IPS-20b (cell line): ENCODE measurements at regions not wholly inside any gene's neighbourhood (a gene's known extent, or its start where the extent isn't known, plus 50 kb on each side); places are given as distances from the start of the nearest gene placed in this dataset.

Experiments
- H3K27ac ChIP-seq: one replicate; pipeline ENCODE4 v1.5.1; 2013; ENCODE audit warnings: low read length
- H3K27me3 ChIP-seq: 2 replicates; pipeline ENCODE4 v1.6.1; 2013; ENCODE audit warnings: mild to moderate bottlenecking, low read length, inconsistent platforms; ENCODE audit not compliant: insufficient read depth
- H3K36me3 ChIP-seq: 2 replicates; pipeline ENCODE4 v1.6.1; 2013; ENCODE audit warnings: low read depth, mild to moderate bottlenecking, inconsistent platforms, low read length, moderate library complexity; ENCODE audit not compliant: insufficient read depth
- H3K4me1 ChIP-seq: 2 replicates; pipeline ENCODE4 v1.6.1; 2013; ENCODE audit warnings: mild to moderate bottlenecking, control low read depth, inconsistent platforms, low read length, moderate library complexity; ENCODE audit not compliant: insufficient read depth
- H3K4me3 ChIP-seq: 2 replicates; pipeline ENCODE4 v1.5.1; 2013; ENCODE audit warnings: mild to moderate bottlenecking, low read length, inconsistent platforms
- H3K9ac ChIP-seq: 2 replicates; pipeline ENCODE4 v1.6.1; 2013; ENCODE audit warnings: low read depth, mild to moderate bottlenecking, inconsistent platforms, low read length, moderate library complexity
- H3K9me3 ChIP-seq: 2 replicates; pipeline ENCODE4 v1.6.1; 2013; ENCODE audit warnings: mild to moderate bottlenecking, low read depth, low read length, inconsistent platforms; ENCODE audit not compliant: insufficient read depth

DNA sequence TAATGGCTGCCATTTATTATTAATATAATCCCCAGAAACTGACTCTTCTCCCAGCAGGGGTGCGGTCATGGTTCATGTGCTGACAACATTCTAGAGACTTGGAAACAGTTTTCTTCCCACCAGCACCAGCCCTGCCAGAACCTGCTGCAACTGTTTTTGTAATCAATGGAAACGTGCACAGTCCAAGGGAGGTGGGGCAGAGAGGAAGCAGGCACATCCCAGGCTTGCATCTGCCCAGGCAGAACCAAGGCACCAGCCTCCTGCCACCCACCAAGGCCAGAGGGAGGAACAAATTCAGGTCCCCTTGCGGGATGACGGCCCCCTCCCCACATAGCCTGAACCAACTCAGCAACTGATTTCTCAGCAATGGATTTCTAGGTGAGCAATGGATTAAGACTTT lies 119.0 kb downstream of the OAT start:
- H3K9me3 ChIP-seq, result peaks cover 14% of the 10 kb centered on the region
- H3K4me1 ChIP-seq, result no peaks in the 10 kb centered on the region
- H3K9ac ChIP-seq, result no peak overlapping the region
- no peak overlapping the region for H3K27ac ChIP-seq
- no peak overlapping the region for H3K4me3 ChIP-seq
- H3K36me3 ChIP-seq, result no peaks in the 10 kb centered on the region
- no peaks in the 10 kb centered on the region for H3K27me3 ChIP-seq

DNA sequence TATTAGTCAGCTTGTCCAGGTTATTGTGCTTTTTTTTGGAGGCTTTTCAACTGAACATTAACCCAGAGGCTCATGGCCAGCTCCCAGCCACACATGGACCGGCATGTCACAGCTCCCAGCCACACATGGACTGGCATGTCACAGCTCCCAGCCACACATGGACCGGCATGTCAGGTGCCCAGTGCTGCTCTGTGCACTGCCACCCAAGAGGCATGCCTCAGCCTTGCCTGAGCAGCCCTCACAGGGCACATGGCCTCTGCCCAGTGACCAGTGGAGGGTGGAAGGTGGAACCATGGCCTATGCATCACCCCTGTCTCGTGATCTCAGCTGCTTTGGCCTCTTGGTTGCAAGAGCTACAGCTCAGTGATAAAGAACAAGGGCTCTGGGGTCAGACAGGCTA lies 119.8 kb downstream of the OAT start:
- no peaks in the 10 kb centered on the region for H3K27me3 ChIP-seq
- H3K9me3 ChIP-seq, result peaks cover 14% of the 10 kb centered on the region
- H3K4me3 ChIP-seq, result no peak overlapping the region
- no peak overlapping the region for H3K27ac ChIP-seq
- no peaks in the 10 kb centered on the region for H3K4me1 ChIP-seq
- no peak overlapping the region for H3K9ac ChIP-seq
- no peaks in the 10 kb centered on the region for H3K36me3 ChIP-seq

DNA sequence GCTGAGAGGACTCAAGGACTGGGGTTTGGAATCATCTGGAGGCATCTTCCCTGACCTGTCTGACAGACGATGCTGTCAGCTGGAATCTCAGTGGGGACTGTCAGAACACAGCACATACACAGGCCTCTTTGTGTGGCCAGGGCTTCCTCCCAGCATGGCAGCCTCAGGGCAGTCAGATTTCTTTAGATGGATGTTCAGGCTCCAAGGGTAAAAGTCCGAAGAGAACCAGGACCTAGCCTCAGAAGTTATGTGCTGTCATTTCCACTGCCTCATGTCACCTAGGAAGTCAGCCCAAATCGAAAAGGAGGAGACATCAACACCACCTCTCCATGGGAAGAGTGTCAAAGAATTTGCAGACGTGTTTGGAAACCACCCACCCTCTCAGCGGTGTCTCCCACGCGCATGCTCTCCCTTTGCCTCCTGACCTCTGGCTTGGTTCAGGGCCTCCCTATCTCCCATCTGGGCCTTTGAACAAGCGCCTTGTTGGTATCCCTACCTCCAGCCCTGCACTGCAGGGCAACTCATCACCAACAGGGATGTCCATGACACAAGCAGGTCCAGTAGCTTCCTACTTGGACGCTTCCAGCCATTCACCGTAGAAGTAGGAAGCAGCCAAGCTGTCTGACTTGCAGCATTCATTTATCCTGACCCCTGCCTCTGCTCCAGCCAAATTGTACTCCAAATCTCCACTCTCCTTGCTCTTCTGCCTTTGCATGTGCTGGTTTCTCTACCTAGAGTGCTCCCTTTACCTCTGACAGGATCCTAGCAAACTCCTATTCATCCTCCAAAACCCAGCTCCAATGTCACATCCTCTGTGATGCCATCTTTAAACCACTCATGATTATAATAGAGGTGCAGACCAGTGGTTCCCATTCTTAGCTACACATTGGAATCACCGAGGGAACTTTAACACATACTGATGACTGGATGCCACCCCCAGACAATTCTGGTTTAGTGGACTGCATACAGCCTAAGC lies 121.6 kb downstream of the OAT start:
- Histone ChIP-seq H3K4me1 (no peaks in the 10 kb centered on the region), H3K9me3 (peaks cover 14% of the 10 kb centered on the region), H3K9ac (no peak overlapping the region), H3K36me3 (no peaks in the 10 kb centered on the region), H3K27me3 (no peaks in the 10 kb centered on the region), H3K4me3 (no peak overlapping the region), H3K27ac (no peak overlapping the region)

DNA sequence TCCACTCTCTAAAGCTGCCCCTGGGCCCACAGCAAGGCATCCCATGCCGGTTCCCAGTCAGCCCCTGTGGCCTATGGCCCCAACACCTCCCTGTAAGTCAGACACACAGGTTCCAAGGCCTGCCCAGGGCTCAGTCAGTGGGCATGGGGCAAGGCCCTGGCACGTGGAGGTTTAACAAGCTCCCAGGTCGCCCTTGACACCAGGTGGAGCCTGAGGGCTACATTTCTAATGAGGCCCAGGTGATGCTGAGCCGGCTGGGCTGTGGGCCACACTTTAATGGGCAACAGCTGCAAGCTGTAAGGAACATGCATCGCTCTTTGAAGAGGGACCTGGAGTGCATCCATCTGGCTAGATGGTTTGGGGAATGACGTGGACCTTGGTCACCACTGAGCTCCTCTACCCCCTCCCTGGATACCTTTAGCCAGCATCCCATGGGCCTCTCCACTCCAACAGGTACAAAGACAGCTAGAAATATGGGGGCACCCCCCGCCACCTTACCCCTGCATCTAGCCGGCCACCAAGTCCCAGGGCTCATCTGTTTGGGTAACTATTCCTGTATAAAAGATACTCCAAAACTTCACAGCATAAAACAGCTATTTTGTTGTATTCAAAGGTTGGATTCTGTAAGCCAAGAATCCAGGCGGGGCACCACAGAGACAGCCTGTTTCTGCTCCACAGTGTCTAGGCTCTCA lies 122.5 kb downstream of the OAT start:
- Histone ChIP-seq H3K36me3 (no peaks in the 10 kb centered on the region), H3K9ac (no peak overlapping the region), H3K4me1 (no peaks in the 10 kb centered on the region), H3K4me3 (no peak overlapping the region), H3K27me3 (no peaks in the 10 kb centered on the region), H3K9me3 (peaks cover 13% of the 10 kb centered on the region), H3K27ac (no peak overlapping the region)

DNA sequence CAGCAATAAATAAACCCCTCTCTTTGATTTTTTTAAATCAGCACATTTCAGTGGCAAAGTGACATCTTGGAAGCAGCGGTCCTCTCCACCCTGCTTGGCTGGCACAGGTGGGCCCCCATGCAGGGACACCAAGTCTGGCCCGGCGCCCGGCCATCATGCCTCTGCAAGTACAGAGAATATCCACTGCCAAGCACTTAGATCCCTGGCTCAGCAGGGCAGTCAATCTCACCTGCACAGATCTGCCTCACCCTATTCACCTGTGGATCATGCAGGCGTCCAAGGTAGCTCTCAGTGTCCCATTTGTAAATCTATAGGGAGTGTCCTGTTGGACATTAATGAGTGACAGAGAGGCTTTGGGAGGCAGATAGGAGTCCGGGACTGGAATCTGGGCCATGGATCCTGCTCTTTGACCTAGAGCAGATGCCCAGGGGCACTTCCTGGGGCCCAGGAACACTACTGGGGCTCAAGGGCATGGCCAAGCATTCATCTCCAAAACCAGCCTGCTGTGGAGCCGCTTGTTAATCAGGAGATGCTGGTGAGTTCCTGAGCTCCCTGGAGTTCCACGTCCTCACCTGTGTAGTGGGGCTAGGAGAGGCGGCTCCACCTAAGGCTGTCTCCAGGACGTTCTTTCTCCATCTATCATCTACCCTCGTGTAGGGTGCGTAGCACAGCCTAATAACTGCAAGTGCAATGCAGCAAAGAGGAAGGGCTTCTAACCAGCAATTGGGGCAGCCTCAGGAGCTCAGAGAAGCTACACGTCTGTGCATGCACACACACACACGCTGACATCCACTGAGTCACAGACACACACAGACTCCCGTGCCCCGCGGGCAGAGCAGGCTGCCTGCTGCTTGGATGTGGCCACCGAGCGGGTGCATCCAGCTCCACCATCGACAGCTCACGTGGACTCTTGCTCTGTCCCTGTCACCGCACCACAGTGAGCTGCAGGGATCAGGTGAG lies 123.6 kb downstream of the OAT start:
- no peak overlapping the region for H3K4me3 ChIP-seq
- H3K9me3 ChIP-seq, result peaks cover 2% of the 10 kb centered on the region
- H3K27me3 ChIP-seq, result no peaks in the 10 kb centered on the region
- no peaks in the 10 kb centered on the region for H3K36me3 ChIP-seq
- no peak overlapping the region for H3K9ac ChIP-seq
- no peaks in the 10 kb centered on the region for H3K4me1 ChIP-seq
- H3K27ac ChIP-seq, result no peak overlapping the region

DNA sequence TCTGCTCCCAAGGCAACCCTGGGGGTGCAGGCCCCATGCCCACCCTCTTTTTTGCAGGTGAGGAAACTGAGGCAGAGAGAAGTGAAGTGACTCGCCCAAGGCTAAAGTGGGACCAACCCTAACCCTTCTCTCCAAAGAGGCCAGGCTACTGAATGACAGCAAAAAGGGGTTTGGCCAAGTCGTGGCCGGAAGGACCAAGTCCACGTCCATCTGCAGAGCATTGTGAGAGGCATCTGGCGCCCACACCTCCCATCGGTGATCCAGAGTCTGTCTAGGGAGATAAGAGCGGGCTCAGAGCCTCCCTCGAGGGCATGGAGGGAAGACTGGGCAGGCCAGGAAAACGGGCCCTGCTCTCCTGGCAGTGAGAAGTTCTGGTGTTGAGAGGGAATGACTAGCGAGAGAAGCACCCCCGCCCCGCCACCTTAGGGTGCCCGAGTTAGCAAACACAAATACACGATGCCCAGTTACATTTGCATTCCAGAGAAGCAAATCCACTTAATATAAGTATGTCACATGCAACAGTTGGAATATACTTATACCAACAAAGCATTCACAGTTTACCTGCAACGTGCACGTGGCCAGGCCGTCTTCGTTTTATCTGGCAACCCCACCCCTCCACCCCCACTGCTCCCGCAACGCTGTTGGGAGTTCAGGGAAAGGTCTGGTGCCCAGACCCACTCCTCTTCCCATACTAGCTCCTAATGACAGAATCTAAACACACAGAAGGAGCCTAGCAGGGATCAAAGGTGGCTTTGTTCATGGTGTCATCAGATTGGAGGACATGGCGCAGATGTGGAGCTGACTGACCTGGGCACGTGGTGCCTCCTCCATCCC lies 124.9 kb downstream of the OAT start:
- Histone ChIP-seq H3K4me1 (no peaks in the 10 kb centered on the region), H3K4me3 (no peak overlapping the region), H3K27me3 (no peaks in the 10 kb centered on the region), H3K9me3 (no peaks in the 10 kb centered on the region), H3K9ac (no peak overlapping the region), H3K27ac (no peak overlapping the region), H3K36me3 (no peaks in the 10 kb centered on the region)

DNA sequence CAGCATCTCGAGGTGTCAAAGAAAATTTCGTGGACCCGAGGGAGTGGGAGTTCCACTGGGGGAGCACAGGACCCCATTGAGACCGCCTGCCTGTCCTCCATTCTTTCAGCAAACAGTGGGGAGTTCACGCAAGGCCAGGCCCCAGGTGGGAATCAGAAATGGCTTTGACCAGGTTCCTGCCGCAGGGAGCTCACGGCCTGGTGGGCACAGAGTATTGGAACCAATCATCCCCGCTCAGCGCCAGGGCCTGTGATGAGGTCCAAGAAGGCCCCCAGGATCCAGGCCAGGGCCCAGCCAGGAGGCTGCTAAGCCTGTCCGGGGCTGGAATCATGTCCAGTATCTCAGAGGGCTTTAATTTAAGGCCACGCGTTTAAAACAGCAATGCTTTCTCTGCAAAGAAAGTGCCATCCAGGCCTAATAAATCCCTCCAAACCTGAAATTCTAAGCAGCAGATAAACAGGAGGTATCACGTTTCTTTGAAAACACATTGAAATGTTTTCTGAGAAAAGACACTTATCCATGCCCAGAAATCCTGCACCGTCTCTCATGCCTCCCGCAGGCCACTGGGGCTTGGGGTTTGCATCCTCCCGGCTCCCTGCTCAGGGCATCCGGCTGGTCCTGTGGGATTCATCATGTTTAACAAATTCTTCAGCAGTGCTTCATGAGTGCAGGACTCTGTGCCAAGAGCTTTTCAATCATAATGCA lies 125.7 kb downstream of the OAT start:
- Histone ChIP-seq H3K27me3 (no peaks in the 10 kb centered on the region), H3K9ac (no peak overlapping the region), H3K4me1 (no peaks in the 10 kb centered on the region), H3K27ac (no peak overlapping the region), H3K36me3 (no peaks in the 10 kb centered on the region), H3K9me3 (no peaks in the 10 kb centered on the region), H3K4me3 (no peak overlapping the region)

DNA sequence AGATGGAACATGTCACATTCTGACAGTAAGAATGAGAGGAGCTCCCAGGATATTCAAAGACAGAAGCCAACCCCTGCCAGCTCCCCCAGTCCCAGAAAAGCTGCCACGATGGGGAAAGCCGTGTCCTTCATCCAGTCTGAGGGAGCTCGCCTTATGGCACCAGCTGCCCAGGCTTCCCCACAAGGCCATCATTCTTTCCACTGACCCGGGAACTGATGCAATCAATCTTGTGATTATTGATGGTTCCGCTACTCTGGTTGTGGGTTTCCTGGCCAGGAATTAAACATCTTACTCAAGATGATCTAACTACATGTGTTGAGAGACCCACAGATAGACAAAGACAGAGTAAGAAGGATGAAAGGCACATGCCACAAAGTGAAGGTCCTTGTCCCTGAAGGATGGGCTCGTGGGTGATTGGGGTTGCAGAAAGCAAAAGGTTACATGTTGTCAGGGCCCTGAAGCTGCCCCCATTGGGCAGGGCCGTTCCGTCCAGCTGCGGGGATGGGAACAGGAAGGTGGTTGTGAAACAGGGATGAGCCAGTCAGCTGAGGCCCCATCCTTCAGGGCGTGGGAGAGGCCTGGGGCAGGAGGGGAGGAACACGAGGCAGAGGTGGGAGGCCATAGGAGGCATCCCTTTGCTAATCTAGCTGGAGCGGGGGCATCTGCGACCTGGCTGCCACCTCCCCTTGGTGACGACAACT lies 127.6 kb downstream of the OAT start:
- Histone ChIP-seq H3K4me1 (no peaks in the 10 kb centered on the region), H3K4me3 (no peak overlapping the region), H3K9me3 (no peaks in the 10 kb centered on the region), H3K36me3 (no peaks in the 10 kb centered on the region), H3K27ac (no peak overlapping the region), H3K9ac (no peak overlapping the region), H3K27me3 (no peaks in the 10 kb centered on the region)

DNA sequence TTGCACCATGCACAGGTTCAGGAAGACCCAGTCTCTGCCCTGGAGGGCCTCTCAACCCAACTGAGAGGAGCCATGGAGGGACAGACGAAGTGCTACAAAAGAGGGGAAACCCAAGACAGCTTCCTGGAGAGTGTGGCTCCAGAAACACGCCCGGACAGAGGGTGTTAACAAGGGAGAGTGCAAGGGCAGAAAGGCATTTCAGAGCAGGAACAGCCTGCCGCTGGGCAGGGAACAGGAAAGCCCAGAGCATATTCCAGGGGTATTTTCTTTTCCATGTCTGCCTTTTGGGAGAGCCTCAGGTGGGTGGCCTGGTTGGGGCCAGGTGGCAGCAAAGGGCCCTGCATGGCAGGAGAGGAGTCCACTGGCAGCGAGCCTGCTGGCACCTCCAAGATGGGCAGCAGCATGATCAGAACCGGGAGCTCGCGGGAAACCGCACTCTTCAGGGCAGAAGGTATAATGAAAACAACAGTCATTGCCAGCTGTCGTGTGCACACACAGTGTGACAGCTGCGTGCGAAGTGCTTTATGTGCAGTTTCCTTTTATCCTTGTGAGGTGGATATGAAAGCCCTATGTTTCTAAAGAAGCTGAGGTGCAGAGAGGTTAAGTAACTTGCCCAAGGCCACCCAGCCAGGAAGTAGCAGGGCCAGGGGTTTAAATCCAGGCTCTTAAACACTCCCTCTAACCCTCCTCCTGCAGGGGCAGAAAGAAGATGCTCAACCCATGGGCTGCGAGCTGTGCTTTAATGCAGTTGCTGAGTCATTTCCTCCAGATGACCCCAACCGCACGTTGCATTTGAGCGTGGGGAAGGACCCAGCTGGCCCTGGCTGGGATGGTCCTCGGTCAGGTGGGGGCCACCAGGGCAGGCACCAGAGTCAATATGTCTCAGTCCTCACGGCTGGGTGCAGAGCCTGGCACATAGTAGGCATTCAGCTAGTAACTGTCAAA lies 128.6 kb downstream of the OAT start:
- Histone ChIP-seq H3K4me3 (no peak overlapping the region), H3K4me1 (no peaks in the 10 kb centered on the region), H3K9ac (no peak overlapping the region), H3K27ac (no peak overlapping the region), H3K36me3 (no peaks in the 10 kb centered on the region), H3K9me3 (no peaks in the 10 kb centered on the region), H3K27me3 (no peaks in the 10 kb centered on the region)
